H9 (cell line): ENCODE measurements at regions not wholly inside any gene's neighbourhood (a gene's known extent, or its start where the extent isn't known, plus 50 kb on each side); places are given as distances from the start of the nearest gene placed in this dataset.

Source experiments
- DNase-seq: peaks from one replicate; pipeline ENCODE4 v3.0.0-alpha.2; 2017
- H2AFZ ChIP-seq: one replicate; pipeline ENCODE4 v1.6.1; 2013; ENCODE audit warnings: mild to moderate bottlenecking, low read length, control low read depth, moderate library complexity
- H2AK5ac ChIP-seq: 2 replicates; pipeline ENCODE4 v1.6.1; 2013; ENCODE audit warnings: low read length, control low read depth, mixed read lengths; ENCODE audit not compliant: insufficient read length
- H2BK120ac ChIP-seq: one replicate; pipeline ENCODE4 v1.6.1; 2013; ENCODE audit warnings: low read depth, mild to moderate bottlenecking, low read length, control low read depth, inconsistent platforms; ENCODE audit not compliant: poor library complexity, severe bottlenecking
- H2BK12ac ChIP-seq: 2 replicates; pipeline ENCODE4 v1.6.1; 2013; ENCODE audit warnings: low read length, control low read depth, mixed read lengths, low read depth; ENCODE audit not compliant: insufficient read length
- H2BK15ac ChIP-seq: 2 replicates; pipeline ENCODE4 v1.6.1; 2013; ENCODE audit warnings: low read depth, low read length, control low read depth
- H2BK20ac ChIP-seq: one replicate; pipeline ENCODE4 v1.6.1; 2013; ENCODE audit warnings: low read depth, mild to moderate bottlenecking, low read length, control low read depth, inconsistent platforms; ENCODE audit not compliant: poor library complexity, severe bottlenecking
- H2BK5ac ChIP-seq: 2 replicates; pipeline ENCODE4 v1.6.1; 2013; ENCODE audit warnings: low read length, control low read depth, mixed read lengths; ENCODE audit not compliant: insufficient read length
- H3K14ac ChIP-seq: 2 replicates; pipeline ENCODE4 v1.6.1; 2013; ENCODE audit warnings: low read length, control low read depth; ENCODE audit not compliant: insufficient read depth
- H3K18ac ChIP-seq: 2 replicates; pipeline ENCODE4 v1.6.1; 2013; ENCODE audit warnings: low read depth, mild to moderate bottlenecking, mixed read lengths, low read length, control low read depth; ENCODE audit not compliant: insufficient read length
- H3K23ac ChIP-seq: 2 replicates; pipeline ENCODE4 v1.6.1; 2013; ENCODE audit warnings: low read length, control low read depth, mixed read lengths, low read depth; ENCODE audit not compliant: insufficient read length
- H3K23me2 ChIP-seq: 2 replicates; pipeline ENCODE4 v1.6.1; 2013; ENCODE audit warnings: low read depth, mild to moderate bottlenecking, mixed read lengths, low read length, control low read depth; ENCODE audit not compliant: insufficient read length, poor library complexity, severe bottlenecking
- H3K27ac ChIP-seq: 2 replicates; pipeline ENCODE4 v1.5.1; 2013; ENCODE audit warnings: low read length, control low read depth, mixed read lengths, low read depth; ENCODE audit not compliant: insufficient read length
- H3K27me3 ChIP-seq: 2 replicates; pipeline ENCODE4 v1.6.1; 2013; ENCODE audit warnings: low read length, control low read depth, inconsistent platforms; ENCODE audit not compliant: insufficient read depth
- H3K4ac ChIP-seq: 2 replicates; pipeline ENCODE4 v1.6.1; 2013; ENCODE audit warnings: low read depth, mild to moderate bottlenecking, control low read depth, inconsistent platforms, low read length, moderate library complexity
- H3K4me1 ChIP-seq: 2 replicates; pipeline ENCODE4 v1.6.1; 2013; ENCODE audit warnings: low read length, control low read depth, inconsistent platforms; ENCODE audit not compliant: insufficient read depth
- H3K4me2 ChIP-seq: 2 replicates; pipeline ENCODE4 v1.6.1; 2013; ENCODE audit warnings: low read length, control low read depth, mixed read lengths; ENCODE audit not compliant: insufficient read length, insufficient read depth
- H3K56ac ChIP-seq: 2 replicates; pipeline ENCODE4 v1.6.1; 2013; ENCODE audit warnings: low read depth, mild to moderate bottlenecking, mixed read lengths, low read length, control low read depth; ENCODE audit not compliant: insufficient read length
- H3K79me1 ChIP-seq: 2 replicates; pipeline ENCODE4 v1.6.1; 2013; ENCODE audit warnings: low read depth, mild to moderate bottlenecking, moderate library complexity, low read length, control low read depth, inconsistent platforms; ENCODE audit not compliant: insufficient read depth, poor library complexity, severe bottlenecking
- H3K79me2 ChIP-seq: 2 replicates; pipeline ENCODE4 v1.6.1; 2013; ENCODE audit warnings: low read length, control low read depth, inconsistent platforms; ENCODE audit not compliant: insufficient read depth
- H3K9ac ChIP-seq: 2 replicates; pipeline ENCODE4 v1.6.1; 2013; ENCODE audit warnings: low read length, control low read depth, mixed read lengths; ENCODE audit not compliant: insufficient read length; ENCODE audit errors: extremely low read depth
- H3K9me3 ChIP-seq: one replicate; pipeline ENCODE4 v1.6.1; 2013; ENCODE audit warnings: low read depth, low read length, inconsistent platforms; ENCODE audit not compliant: control insufficient read depth
- H3T11ph ChIP-seq: one replicate; pipeline ENCODE4 v1.6.1; 2013; ENCODE audit warnings: mild to moderate bottlenecking, low read length, control low read depth, inconsistent platforms
- H4K20me1 ChIP-seq: one replicate; pipeline ENCODE4 v1.6.1; 2013; ENCODE audit not compliant: control insufficient read depth, insufficient read length, insufficient read depth
- H4K5ac ChIP-seq: 2 replicates; pipeline ENCODE4 v1.6.1; 2013; ENCODE audit warnings: low read depth, mild to moderate bottlenecking, mixed read lengths, low read length, control low read depth; ENCODE audit not compliant: insufficient read length
- H4K8ac ChIP-seq: replicated peaks from 2 replicates; pipeline ENCODE4 v1.6.1; 2013; ENCODE audit warnings: low read length, control low read depth, mixed read lengths, low read depth; ENCODE audit not compliant: insufficient read length
- H4K91ac ChIP-seq: 2 replicates; pipeline ENCODE4 v1.6.1; 2013; ENCODE audit warnings: low read depth, mild to moderate bottlenecking, moderate library complexity, mixed read lengths, low read length, control low read depth; ENCODE audit not compliant: insufficient read length
- H3K27ac Mint-ChIP-seq, 3 experiments: 2 replicates in 2 of 3; 3 replicates in 1 of 3; pipeline ENCODE4 v1.8.0; 2020 to 2021; ENCODE audit warnings: mixed read lengths in 3 of 3, mild to moderate bottlenecking in 1 of 3, moderate library complexity in 1 of 3
- H3K27me3 Mint-ChIP-seq: 2 replicates; pipeline ENCODE4 v1.8.0; 2021; ENCODE audit warnings: low read depth, mild to moderate bottlenecking, moderate library complexity, mixed read lengths
- H3K36me3 Mint-ChIP-seq, 3 experiments: 2 replicates in 2 of 3; 3 replicates in 1 of 3; pipeline ENCODE4 v1.8.0; 2020 to 2021; ENCODE audit warnings: low read depth in 3 of 3, mixed read lengths in 3 of 3; ENCODE audit not compliant: insufficient read depth in 1 of 3
- H3K4me1 Mint-ChIP-seq, 2 experiments: 2 replicates each; pipeline ENCODE4 v1.8.0; 2020; ENCODE audit warnings: mixed read lengths in 2 of 2
- H3K4me3 Mint-ChIP-seq, 2 experiments: 2 replicates in 1 of 2; 3 replicates in 1 of 2; pipeline ENCODE4 v1.8.0; 2020 to 2021; ENCODE audit warnings: mild to moderate bottlenecking in 2 of 2, mixed read lengths in 2 of 2, moderate library complexity in 1 of 2
- H3K9me3 Mint-ChIP-seq, 2 experiments: 2 replicates in 1 of 2; 3 replicates in 1 of 2; pipeline ENCODE4 v1.8.0; 2020; ENCODE audit warnings: mild to moderate bottlenecking in 2 of 2, mixed read lengths in 2 of 2, moderate library complexity in 1 of 2
- WGBS: extraction: QIAGEN DNeasy Blood & Tissue Kit; methylation state at CpG from one replicate; pipeline ENCODE4 v1.1.7; 2013; ENCODE audit warnings: missing lambda C conversion rate, low lambda C conversion rate, mixed read lengths; ENCODE audit not compliant: insufficient read length; ENCODE audit errors: extremely low coverage; 5-methylcytosine and 5-hydroxymethylcytosine counted together
- TF ChIP-seq, protein P1 (sequence below): fragments of 200-600 bp; sonication (generic); conservative IDR thresholded peaks from 3 replicates; pipeline ENCODE4 v1.8.0; 2021; ENCODE audit warnings: antibody characterized with exemption, mild to moderate bottlenecking

GRCh38 chr1:216961516-216961915 is 238.3 kb upstream of the ESRRG start:
- Histone ChIP-seq H3K9me3 (no peaks in the 10 kb centered on the region), H3K23ac (no peak overlapping the region), H3K27me3 (no peaks in the 10 kb centered on the region), H2BK15ac (no peak overlapping the region), H3K18ac (no peak overlapping the region), H2BK5ac (no peak overlapping the region), H3K23me2 (no peaks in the 10 kb centered on the region), H2AK5ac (no peak overlapping the region), H4K5ac (no peak overlapping the region), H3K79me1 (no peaks in the 10 kb centered on the region), H3K56ac (no peak overlapping the region), H2BK20ac (no peak overlapping the region), H4K91ac (no peak overlapping the region), H3T11ph (no peak overlapping the region), H3K9ac (no peak overlapping the region), H3K79me2 (no peaks in the 10 kb centered on the region), H4K8ac (no peak overlapping the region), H3K27ac (no peak overlapping the region), H3K4me2 (no peak overlapping the region), H2BK120ac (no peak overlapping the region), H2BK12ac (no peak overlapping the region), H4K20me1 (no peaks in the 10 kb centered on the region), H3K14ac (no peak overlapping the region), H3K4ac (no peak overlapping the region), H2AFZ (no peak overlapping the region), H3K4me1 (no peaks in the 10 kb centered on the region)
- H3K4me1 Mint-ChIP-seq = peaks cover 4% of the 10 kb centered on the region in 2 experiments; a peak in 3 of 4 replicates
- no peaks in the 10 kb centered on the region for H3K27me3 Mint-ChIP-seq
- no peak overlapping the region for H3K27ac Mint-ChIP-seq
- no CpG with 5 or more reads among the region's 3 CpGs for WGBS
- no peak overlapping the region for H3K4me3 Mint-ChIP-seq
- TF ChIP-seq, protein P1, sequence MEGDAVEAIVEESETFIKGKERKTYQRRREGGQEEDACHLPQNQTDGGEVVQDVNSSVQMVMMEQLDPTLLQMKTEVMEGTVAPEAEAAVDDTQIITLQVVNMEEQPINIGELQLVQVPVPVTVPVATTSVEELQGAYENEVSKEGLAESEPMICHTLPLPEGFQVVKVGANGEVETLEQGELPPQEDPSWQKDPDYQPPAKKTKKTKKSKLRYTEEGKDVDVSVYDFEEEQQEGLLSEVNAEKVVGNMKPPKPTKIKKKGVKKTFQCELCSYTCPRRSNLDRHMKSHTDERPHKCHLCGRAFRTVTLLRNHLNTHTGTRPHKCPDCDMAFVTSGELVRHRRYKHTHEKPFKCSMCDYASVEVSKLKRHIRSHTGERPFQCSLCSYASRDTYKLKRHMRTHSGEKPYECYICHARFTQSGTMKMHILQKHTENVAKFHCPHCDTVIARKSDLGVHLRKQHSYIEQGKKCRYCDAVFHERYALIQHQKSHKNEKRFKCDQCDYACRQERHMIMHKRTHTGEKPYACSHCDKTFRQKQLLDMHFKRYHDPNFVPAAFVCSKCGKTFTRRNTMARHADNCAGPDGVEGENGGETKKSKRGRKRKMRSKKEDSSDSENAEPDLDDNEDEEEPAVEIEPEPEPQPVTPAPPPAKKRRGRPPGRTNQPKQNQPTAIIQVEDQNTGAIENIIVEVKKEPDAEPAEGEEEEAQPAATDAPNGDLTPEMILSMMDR = no peak
- DNase-seq = no peak
- H3K9me3 Mint-ChIP-seq = no peaks in the 10 kb centered on the region
- H3K36me3 Mint-ChIP-seq = no peaks in the 10 kb centered on the region; a peak in 1 of 7 replicates
